ENCODE measurements at regions not wholly inside any gene's neighbourhood (a gene's known extent, or its start where the extent isn't known, plus 50 kb on each side); places are given as distances from the start of the nearest gene placed in this dataset.
A peak's percentile ranks its signal among the peaks of the same experiment; 100 is the strongest.

- no peak for TF ChIP-seq CTCF (IDR thresholded peaks at IDR 0.05; ENCODE audit: low read depth, low read length, missing control alignments)
- no peaks in the 10 kb centered on the region for H3K27me3 ChIP-seq (replicated peaks)
Measured at GRCh38 chr22:45102896-45103420, 60.8 kb upstream of the NUP50 start.

GRCh38 chr22:45103756-45104155 is 60.0 kb upstream of the NUP50 start:
- Histone ChIP-seq H3K27ac (no peak overlapping the region), H3K4me3 (ENCODE audit: low read depth, low read length) (no peak overlapping the region), H3K36me3 (replicated peaks) (no peaks in the 10 kb centered on the region), H3K27me3 (replicated peaks) (no peaks in the 10 kb centered on the region)
- peak; percentile 32 for TF ChIP-seq CTCF (IDR thresholded peaks at IDR 0.05; ENCODE audit: low read depth, low read length, missing control alignments)
- in situ Hi-C loops (cut with HindIII; ENCODE audit: low pct_ligation_motif_present, low sequenced_read_pairs) = no loop called here
- DNase-seq = no peak

More at GRCh38 chr22:45102896-45103420, 60.8 kb upstream of the NUP50 start:
- DNase-seq = no peak
- H3K4me3 ChIP-seq (ENCODE audit: low read depth, low read length) = no peak overlapping the region
- no peak overlapping the region for H3K27ac ChIP-seq
- H3K36me3 ChIP-seq (replicated peaks) = no peaks in the 10 kb centered on the region
- in situ Hi-C loops (cut with HindIII; ENCODE audit: low pct_ligation_motif_present, low sequenced_read_pairs) = no loop called here

- no peaks in the 10 kb centered on the region for H3K36me3 ChIP-seq (replicated peaks)
- in situ Hi-C loops (cut with HindIII; ENCODE audit: low pct_ligation_motif_present, low sequenced_read_pairs) = no loop called here
- no peak overlapping the region for H3K4me3 ChIP-seq (ENCODE audit: low read depth, low read length)
- no peak for TF ChIP-seq CTCF (IDR thresholded peaks at IDR 0.05; ENCODE audit: low read depth, low read length, missing control alignments)
- no peak overlapping the region for H3K27ac ChIP-seq
- H3K27me3 ChIP-seq (replicated peaks) = no peaks in the 10 kb centered on the region
- no peak for DNase-seq
Measured at GRCh38 chr22:45104313-45104712, 59.4 kb upstream of the NUP50 start.

- in situ Hi-C loops (cut with HindIII; ENCODE audit: low pct_ligation_motif_present, low sequenced_read_pairs) = no loop called here
- DNase-seq = no peak
- Histone ChIP-seq H3K27ac (no peak overlapping the region), H3K4me3 (ENCODE audit: low read depth, low read length) (no peak overlapping the region), H3K27me3 (replicated peaks) (no peaks in the 10 kb centered on the region), H3K36me3 (replicated peaks) (no peaks in the 10 kb centered on the region)
- no peak for TF ChIP-seq CTCF (IDR thresholded peaks at IDR 0.05; ENCODE audit: low read depth, low read length, missing control alignments)
Measured at GRCh38 chr22:45105281-45105702, 58.4 kb upstream of the NUP50 start.

- in situ Hi-C loops (cut with HindIII; ENCODE audit: low pct_ligation_motif_present, low sequenced_read_pairs) = no loop called here
- no peaks in the 10 kb centered on the region for H3K27me3 ChIP-seq (replicated peaks)
- DNase-seq = no peak
- TF ChIP-seq CTCF (IDR thresholded peaks at IDR 0.05; ENCODE audit: low read depth, low read length, missing control alignments) = no peak
- no peak overlapping the region for H3K27ac ChIP-seq
- no peak overlapping the region for H3K4me3 ChIP-seq (ENCODE audit: low read depth, low read length)
- H3K36me3 ChIP-seq (replicated peaks) = no peaks in the 10 kb centered on the region
Measured at GRCh38 chr22:45107671-45108070, 56.1 kb upstream of the NUP50 start.

Measured in brain microvascular endothelial cell (primary cell).